Activated T-helper 1 cell treated with anti-CD3 and anti-CD28 coated beads, Interleukin-12 subunit alpha, Interleukin-12 subunit beta, Interleukin-2, Interleukin-4 antibody, amounts not matched to agents 30 ng/mL and 10 ng/mL and 1 ng/mL, durations not matched to agents 14 hours and 24 hours and 36 hours (primary cell): ENCODE measurements at regions not wholly inside any gene's neighbourhood (a gene's known extent, or its start where the extent isn't known, plus 50 kb on each side); places are given as distances from the start of the nearest gene placed in this dataset.

Experiments used
- DNase-seq: peaks from one replicate; pipeline ENCODE4 v3.0.0; 2021; ENCODE audit warnings: low spot score
- H3K27ac Mint-ChIP-seq: one replicate; pipeline ENCODE4 v1.8.0; 2021; ENCODE audit warnings: mild to moderate bottlenecking, mixed read lengths
- H3K27me3 Mint-ChIP-seq: one replicate; pipeline ENCODE4 v1.8.0; 2022; ENCODE audit warnings: mild to moderate bottlenecking, moderate library complexity, mixed read lengths; ENCODE audit not compliant: insufficient read depth
- H3K36me3 Mint-ChIP-seq: one replicate; pipeline ENCODE4 v1.8.0; 2021; ENCODE audit warnings: low read depth, mixed read lengths
- H3K4me1 Mint-ChIP-seq: one replicate; pipeline ENCODE4 v1.8.0; 2021; ENCODE audit warnings: low read depth, mixed read lengths
- H3K4me3 Mint-ChIP-seq: one replicate; pipeline ENCODE4 v1.8.0; 2021; ENCODE audit warnings: mild to moderate bottlenecking, moderate library complexity, mixed read lengths
- H3K9me3 Mint-ChIP-seq: one replicate; pipeline ENCODE4 v1.8.0; 2021; ENCODE audit warnings: mixed read lengths
- intact Hi-C: fragments of 100-400 bp; cut with micrococcal nuclease; formaldehyde crosslinking; loops from one replicate; pipeline ENCODE4 v1.15.1; 2024

- intact Hi-C loops = no loop called here
- peaks cover 2% of the 10 kb centered on the region for H3K27me3 Mint-ChIP-seq
- no peaks in the 10 kb centered on the region for H3K4me1 Mint-ChIP-seq
- no peak overlapping the region for H3K27ac Mint-ChIP-seq
- H3K4me3 Mint-ChIP-seq = no peak overlapping the region
- H3K9me3 Mint-ChIP-seq = no peaks in the 10 kb centered on the region
- DNase-seq = no peak
- no peaks in the 10 kb centered on the region for H3K36me3 Mint-ChIP-seq
These were observed 230.4 kb downstream of the CMPK2 start for GRCh38 chr2:6635296-6635695.

DNA sequence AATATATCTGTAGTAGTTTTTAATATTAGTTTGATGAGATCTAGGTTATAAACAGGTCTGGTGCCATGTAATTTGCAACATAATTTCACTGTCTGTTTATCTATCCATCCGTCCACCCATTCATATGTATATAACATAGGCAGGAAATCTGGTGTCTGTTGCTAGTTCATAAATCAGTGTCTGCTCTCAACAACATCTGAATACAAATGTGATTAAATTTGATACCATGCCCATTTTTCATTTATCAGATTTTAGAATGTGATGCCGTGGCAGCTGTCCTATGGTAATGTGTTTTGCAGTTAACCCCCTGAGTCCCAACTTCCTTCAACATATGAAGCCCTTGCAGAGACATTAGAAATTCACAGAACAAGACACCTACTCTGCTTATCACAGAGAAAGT is 228.4 kb downstream of the CMPK2 start:
- Mint-ChIP-seq H3K27me3 (peaks cover 2% of the 10 kb centered on the region), H3K4me1 (no peaks in the 10 kb centered on the region), H3K9me3 (no peaks in the 10 kb centered on the region), H3K27ac (no peak overlapping the region), H3K4me3 (no peak overlapping the region), H3K36me3 (no peaks in the 10 kb centered on the region)
- DNase-seq = no peak
- intact Hi-C loops = no loop called here

- H3K4me3 Mint-ChIP-seq = no peak overlapping the region
- no peak for DNase-seq
- H3K9me3 Mint-ChIP-seq = no peaks in the 10 kb centered on the region
- intact Hi-C loops = no loop called here
- H3K36me3 Mint-ChIP-seq = no peaks in the 10 kb centered on the region
- H3K27ac Mint-ChIP-seq = no peak overlapping the region
- H3K4me1 Mint-ChIP-seq = no peaks in the 10 kb centered on the region
- peaks cover 2% of the 10 kb centered on the region for H3K27me3 Mint-ChIP-seq
These were observed 225.6 kb downstream of the CMPK2 start for GRCh38 chr2:6639929-6640620.

DNA sequence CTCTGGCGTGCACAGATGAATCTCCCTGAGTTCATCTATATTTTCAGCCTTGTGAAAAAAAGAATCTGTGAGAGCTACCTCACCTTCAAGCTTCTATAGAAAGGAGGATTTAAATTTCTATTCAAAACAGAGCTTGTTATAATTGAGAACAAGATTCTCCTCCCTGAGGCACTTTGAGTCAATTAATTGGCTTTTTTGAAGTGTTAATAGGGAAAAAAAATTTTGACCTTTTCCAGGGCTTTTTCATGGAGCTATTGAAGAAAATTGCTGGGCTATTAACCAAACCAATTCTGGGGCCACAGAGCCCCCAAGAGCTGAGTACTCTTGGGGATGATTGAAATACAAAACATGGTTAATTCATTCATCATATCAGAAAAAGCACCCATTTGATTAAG is 225.1 kb downstream of the CMPK2 start:
- H3K9me3 Mint-ChIP-seq = no peaks in the 10 kb centered on the region
- no peak overlapping the region for H3K4me3 Mint-ChIP-seq
- no peaks in the 10 kb centered on the region for H3K4me1 Mint-ChIP-seq
- H3K36me3 Mint-ChIP-seq = no peaks in the 10 kb centered on the region
- DNase-seq = no peak
- H3K27ac Mint-ChIP-seq = no peak overlapping the region
- intact Hi-C loops = no loop called here
- peaks cover 1% of the 10 kb centered on the region for H3K27me3 Mint-ChIP-seq

DNA sequence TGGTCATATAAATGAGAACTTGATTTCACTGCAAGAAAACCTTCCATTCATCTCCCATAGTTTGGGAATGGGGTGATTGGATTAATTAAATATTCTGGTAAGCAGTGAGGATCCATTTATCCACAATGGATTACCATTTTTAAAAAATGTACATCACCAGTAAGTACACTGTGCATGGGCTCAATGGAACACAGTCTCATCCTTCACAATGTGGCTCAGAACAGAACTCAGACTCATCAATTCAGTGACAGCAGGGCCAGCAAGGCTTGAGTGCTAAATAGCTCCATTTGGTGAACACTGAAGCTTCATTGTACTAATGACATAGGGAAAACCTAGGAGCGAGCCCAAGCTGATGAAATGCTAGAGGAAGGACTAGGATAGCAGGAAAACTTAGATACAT is 223.8 kb downstream of the CMPK2 start:
- Mint-ChIP-seq H3K4me3 (no peak overlapping the region), H3K27ac (no peak overlapping the region)
- intact Hi-C loops = no loop called here

GRCh38 chr2:6644261-6644660 is 221.4 kb downstream of the CMPK2 start:
- H3K27ac Mint-ChIP-seq = no peak overlapping the region
- intact Hi-C loops = no loop called here
- no peaks in the 10 kb centered on the region for H3K36me3 Mint-ChIP-seq

More for the DNA sequence above, 223.8 kb downstream of the CMPK2 start:
- no peak for DNase-seq
- Mint-ChIP-seq H3K36me3 (no peaks in the 10 kb centered on the region), H3K4me1 (no peaks in the 10 kb centered on the region), H3K9me3 (no peaks in the 10 kb centered on the region), H3K27me3 (no peaks in the 10 kb centered on the region)

DNA sequence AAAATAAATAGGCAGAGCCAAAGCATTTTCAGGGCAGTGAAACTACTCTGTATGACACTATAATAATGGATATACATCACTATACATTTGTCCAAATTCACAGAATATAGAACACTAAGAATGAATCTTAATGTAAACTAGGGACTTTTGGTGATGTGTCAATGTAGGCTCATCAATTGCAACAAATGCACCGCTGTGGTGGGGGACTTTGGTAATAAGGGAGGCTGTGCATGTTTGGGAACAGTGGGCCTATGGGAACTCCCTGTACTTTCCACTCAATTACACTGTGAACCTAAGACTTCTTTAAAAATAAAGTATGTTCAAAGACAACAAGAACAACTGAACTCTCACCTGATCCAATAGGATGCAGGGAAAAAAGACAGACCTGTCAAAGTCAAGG is 220.7 kb downstream of the CMPK2 start:
- intact Hi-C loops = no loop called here
- Mint-ChIP-seq H3K9me3 (no peaks in the 10 kb centered on the region), H3K4me1 (no peaks in the 10 kb centered on the region), H3K4me3 (no peak overlapping the region), H3K27me3 (no peaks in the 10 kb centered on the region), H3K27ac (no peak overlapping the region), H3K36me3 (no peaks in the 10 kb centered on the region)
- no peak for DNase-seq

More at GRCh38 chr2:6644261-6644660, 221.4 kb downstream of the CMPK2 start:
- DNase-seq = no peak
- H3K4me3 Mint-ChIP-seq = no peak overlapping the region
- no peaks in the 10 kb centered on the region for H3K27me3 Mint-ChIP-seq
- no peaks in the 10 kb centered on the region for H3K4me1 Mint-ChIP-seq
- H3K9me3 Mint-ChIP-seq = no peaks in the 10 kb centered on the region

GRCh38 chr2:6645672-6646071 is 220.0 kb downstream of the CMPK2 start:
- H3K36me3 Mint-ChIP-seq = no peaks in the 10 kb centered on the region
- H3K27me3 Mint-ChIP-seq = no peaks in the 10 kb centered on the region
- H3K4me3 Mint-ChIP-seq = no peak overlapping the region

GRCh38 chr2:6647046-6647445 is 218.7 kb downstream of the CMPK2 start:
- Mint-ChIP-seq H3K36me3 (no peaks in the 10 kb centered on the region), H3K27me3 (no peaks in the 10 kb centered on the region), H3K27ac (no peak overlapping the region), H3K9me3 (no peaks in the 10 kb centered on the region), H3K4me1 (no peaks in the 10 kb centered on the region), H3K4me3 (no peak overlapping the region)
- no peak for DNase-seq
- intact Hi-C loops = no loop called here

More at GRCh38 chr2:6645672-6646071, 220.0 kb downstream of the CMPK2 start:
- intact Hi-C loops = no loop called here
- no peak overlapping the region for H3K27ac Mint-ChIP-seq
- H3K9me3 Mint-ChIP-seq = no peaks in the 10 kb centered on the region
- DNase-seq = no peak
- no peaks in the 10 kb centered on the region for H3K4me1 Mint-ChIP-seq

DNA sequence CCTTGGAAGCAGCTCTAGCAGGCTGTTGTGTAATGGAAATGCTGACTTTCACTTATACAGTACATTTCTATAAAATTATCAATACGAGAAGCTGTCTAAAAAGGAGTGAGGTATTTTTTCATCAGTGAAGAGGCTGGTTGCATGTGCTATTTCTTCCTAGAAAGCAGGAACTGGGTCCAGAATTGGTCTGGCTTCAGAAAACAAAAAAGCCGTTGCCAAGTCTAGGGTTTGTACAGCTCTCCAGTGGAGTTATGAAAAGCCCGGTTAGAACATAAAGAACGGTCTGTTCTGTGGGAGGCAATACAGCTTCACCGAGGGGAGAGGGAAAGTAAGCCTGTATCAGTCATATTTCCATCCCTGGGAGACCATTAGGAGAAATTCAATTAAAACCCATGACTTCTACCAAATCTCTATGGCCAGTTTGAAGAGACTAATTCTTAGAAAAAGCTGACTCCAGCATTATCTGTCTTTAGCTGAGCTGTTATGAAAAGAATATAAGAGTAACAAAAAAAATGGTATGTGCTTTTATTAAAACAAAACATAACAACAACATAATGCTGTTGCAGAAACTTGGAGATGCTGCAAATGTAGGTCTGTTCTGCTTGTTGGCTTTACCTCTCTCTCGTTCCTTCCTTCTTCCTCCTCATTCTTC is 217.0 kb downstream of the CMPK2 start:
- intact Hi-C loops = no loop called here
- Mint-ChIP-seq H3K36me3 (no peaks in the 10 kb centered on the region), H3K9me3 (no peaks in the 10 kb centered on the region), H3K27ac (no peak overlapping the region), H3K27me3 (no peaks in the 10 kb centered on the region), H3K4me3 (no peak overlapping the region), H3K4me1 (no peaks in the 10 kb centered on the region)
- no peak for DNase-seq

DNA sequence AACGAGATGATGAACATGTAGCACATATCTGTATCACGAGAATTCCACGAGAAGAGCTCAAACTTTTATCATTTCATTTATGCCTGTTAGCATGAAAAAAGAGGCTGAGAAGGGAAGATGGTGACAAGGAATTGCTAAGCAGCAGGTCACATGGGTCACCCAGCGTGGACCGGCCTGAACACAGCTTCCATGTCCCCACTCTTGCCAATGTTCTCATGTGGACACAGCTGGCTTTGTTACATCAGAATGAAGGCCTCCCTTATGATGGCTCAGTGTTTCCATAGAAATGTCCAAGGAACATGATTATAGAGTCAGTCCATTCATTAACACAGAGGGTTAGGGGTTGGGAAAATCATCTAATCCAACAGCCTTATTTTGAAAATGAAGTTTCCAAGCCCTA is 215.4 kb downstream of the CMPK2 start:
- H3K36me3 Mint-ChIP-seq = no peaks in the 10 kb centered on the region
- no peaks in the 10 kb centered on the region for H3K27me3 Mint-ChIP-seq
- H3K9me3 Mint-ChIP-seq = no peaks in the 10 kb centered on the region
- no peak for DNase-seq
- no peaks in the 10 kb centered on the region for H3K4me1 Mint-ChIP-seq
- no peak overlapping the region for H3K4me3 Mint-ChIP-seq
- H3K27ac Mint-ChIP-seq = no peak overlapping the region
- intact Hi-C loops = no loop called here

- no peak overlapping the region for H3K27ac Mint-ChIP-seq
- intact Hi-C loops = no loop called here
- no peaks in the 10 kb centered on the region for H3K9me3 Mint-ChIP-seq
- H3K36me3 Mint-ChIP-seq = no peaks in the 10 kb centered on the region
- no peak for DNase-seq
- H3K27me3 Mint-ChIP-seq = no peaks in the 10 kb centered on the region
- no peak overlapping the region for H3K4me3 Mint-ChIP-seq
- no peaks in the 10 kb centered on the region for H3K4me1 Mint-ChIP-seq
These were observed 213.5 kb downstream of the CMPK2 start for GRCh38 chr2:6652251-6652650.

- Mint-ChIP-seq H3K4me1 (no peaks in the 10 kb centered on the region), H3K4me3 (no peak overlapping the region), H3K27me3 (no peaks in the 10 kb centered on the region)
These were observed 212.4 kb downstream of the CMPK2 start for GRCh38 chr2:6653281-6653750.

More at GRCh38 chr2:6653281-6653750, 212.4 kb downstream of the CMPK2 start:
- no peak for DNase-seq
- no peaks in the 10 kb centered on the region for H3K9me3 Mint-ChIP-seq
- no peaks in the 10 kb centered on the region for H3K36me3 Mint-ChIP-seq
- H3K27ac Mint-ChIP-seq = no peak overlapping the region
- intact Hi-C loops = no loop called here
